SIG-M5 treated with dmso at 0.1 percent for 504 hours (cell line): ENCODE measurements at regions not wholly inside any gene's neighbourhood (a gene's known extent, or its start where the extent isn't known, plus 50 kb on each side); places are given as distances from the start of the nearest gene placed in this dataset.

Source experiments
- DNase-seq: peaks from one replicate; lab custom pipeline; 2025; ENCODE audit not compliant: unreplicated experiment; lab: John Stamatoyannopoulos, UW

- no peak for DNase-seq
Observed at GRCh38 chr3:144141074-144141473, 169.5 kb downstream of the DIPK2A start.

GRCh38 chr3:144141496-144141895 is 169.9 kb downstream of the DIPK2A start:
- DNase-seq = no peak

DNA sequence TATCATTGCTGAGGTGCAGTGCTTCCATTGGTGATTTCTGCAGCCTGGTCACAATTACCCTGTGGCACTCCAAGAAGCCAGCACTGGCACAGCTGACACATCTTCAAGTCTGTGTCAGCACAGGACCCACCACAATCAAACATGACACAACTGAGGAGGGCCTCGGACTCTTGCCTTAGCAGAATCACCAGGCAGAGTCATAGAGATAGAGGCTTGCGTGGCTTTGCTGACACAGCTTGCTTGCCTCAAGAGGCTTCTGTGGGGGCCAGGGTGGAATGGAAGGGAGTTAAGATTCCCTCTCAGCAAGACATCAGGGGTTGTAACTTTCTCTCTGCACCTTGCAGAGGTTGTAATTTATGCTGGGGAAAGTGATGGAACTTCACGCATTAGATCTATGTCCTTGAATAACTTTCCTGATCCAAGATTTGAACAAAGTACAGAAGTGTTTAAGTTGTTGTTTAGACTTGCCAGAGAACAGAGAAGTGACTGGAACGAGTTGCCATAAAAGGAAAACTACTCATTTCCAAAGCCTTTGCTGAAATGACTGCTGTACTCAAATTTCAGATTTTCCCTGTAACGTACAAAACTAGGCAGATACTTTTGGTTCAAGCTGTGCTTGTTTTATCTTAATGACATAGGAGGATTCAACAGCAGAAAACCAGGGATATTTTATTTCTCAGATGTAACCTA is 170.7 kb downstream of the DIPK2A start:
- DNase-seq = no peak

- no peak for DNase-seq
Observed at GRCh38 chr3:144148356-144148755, 176.7 kb downstream of the DIPK2A start.

DNA sequence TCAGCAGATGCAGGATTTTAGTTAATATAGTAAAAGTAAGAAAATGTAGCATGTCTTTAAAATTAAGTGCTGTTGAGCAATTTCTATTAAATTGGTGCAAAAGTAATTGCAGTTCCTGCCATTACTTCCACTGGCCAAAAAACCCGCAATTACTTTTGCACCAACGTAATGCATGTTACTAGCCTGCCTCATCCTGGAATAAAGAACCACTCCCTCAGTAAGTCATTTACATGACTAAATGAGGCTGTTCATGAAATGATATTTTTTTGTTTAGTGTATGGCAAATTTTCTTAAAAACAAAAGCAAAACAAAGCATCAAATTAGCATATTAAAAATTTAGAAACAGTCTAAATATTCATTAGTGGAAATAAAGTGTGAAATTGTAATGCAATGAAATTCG is 180.4 kb downstream of the DIPK2A start:
- DNase-seq = no peak

GRCh38 chr3:144160627-144161026 is 189.0 kb downstream of the DIPK2A start:
- DNase-seq = no peak

GRCh38 chr3:144162042-144162441 is 190.4 kb downstream of the DIPK2A start:
- peak; percentile 23 for DNase-seq

GRCh38 chr3:144164352-144164751 is 192.7 kb downstream of the DIPK2A start:
- no peak for DNase-seq

DNA sequence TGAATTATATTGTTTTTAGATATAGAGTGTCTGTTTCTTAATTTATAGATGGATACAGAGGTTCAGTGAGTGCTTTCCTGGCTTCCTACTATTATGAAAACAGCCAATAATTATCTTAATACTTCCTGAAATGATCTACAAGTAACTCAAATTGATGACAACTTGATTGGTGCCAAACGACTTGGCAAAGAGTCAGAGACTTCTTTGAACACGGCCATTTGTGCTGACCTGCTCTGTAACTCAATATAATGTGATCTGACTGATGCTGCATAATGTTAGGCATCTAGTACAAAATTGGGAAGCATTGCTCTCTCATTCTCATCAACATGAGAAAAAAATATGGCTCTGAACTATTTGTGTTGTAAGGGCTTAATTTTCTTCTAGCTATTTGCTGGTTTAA is 193.9 kb downstream of the DIPK2A start:
- no peak for DNase-seq

DNA sequence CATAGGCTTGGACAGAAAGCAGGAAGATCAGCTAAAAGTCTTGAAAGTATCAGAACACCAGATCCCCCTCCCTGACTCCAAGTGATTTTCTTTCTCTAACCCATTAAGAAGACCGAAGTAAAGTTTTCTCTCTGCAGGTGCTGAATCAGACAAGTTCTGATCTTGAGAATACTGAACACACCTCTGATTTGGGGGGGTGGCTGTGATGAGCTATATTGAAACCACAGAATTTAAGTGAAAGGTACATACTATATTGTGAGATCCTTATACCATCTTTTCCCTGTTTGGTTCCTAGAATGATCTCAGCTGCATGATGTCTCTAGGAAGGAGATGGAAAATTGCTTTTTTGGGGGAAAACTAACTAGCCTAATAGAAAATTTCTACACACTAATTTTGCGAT is 196.0 kb downstream of the DIPK2A start:
- DNase-seq = no peak

DNA sequence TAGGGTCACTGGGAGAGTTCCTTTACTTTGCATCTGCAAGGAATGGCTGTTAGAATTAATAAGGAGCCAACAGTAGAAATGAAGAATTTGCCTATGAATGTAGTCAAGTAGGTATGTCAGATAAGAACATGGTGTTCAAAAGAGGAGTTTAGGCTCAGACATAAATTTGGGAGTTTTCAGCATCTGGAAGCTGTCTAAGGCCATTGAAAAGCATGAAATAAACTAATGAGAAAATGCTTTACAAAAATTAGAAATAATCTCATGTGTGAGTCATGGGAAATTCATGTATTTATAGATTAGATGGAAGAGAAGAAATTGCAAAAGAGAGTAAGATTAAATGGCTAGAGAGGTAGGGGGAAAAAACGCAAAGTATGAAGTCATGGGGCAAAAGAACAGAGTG is 201.9 kb downstream of the DIPK2A start:
- DNase-seq = no peak

DNA sequence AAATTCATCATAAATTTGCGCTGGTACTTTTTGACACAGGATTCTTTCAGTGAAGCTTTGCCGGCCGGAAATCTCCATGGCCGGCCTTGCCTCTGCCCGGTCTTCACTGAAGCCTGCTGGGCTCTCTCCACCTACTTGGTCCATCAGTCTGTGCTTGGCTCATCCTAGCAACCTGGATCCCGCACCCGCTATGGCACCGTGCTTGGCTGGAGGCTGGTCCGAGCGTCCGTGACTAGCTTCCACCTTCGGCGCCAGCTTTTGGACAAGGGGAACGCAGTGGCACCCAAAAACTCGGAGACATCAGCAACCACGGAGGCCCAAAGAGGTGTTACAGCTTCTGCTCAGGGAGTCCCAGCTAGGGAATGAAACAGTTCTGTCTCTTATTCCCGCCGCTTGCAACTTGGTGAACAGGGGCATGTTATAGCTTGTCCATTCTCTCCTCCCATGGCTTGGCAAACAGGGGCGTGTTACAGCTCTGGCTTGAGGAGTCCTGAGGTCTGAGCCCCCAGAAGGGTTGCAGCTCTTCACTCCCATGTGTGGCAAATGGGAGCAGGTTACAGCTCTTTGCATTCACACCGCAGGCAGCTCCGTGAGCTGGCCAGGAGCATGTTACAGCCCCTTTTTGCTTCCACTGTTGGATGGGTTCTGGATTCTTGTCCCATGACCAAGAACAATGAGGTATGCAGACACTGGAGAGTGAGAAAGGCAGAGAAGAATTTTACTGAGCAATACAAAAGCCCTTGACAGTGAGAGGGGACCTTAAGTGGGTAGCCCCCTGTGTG is 204.2 kb downstream of the DIPK2A start:
- no peak for DNase-seq

DNA sequence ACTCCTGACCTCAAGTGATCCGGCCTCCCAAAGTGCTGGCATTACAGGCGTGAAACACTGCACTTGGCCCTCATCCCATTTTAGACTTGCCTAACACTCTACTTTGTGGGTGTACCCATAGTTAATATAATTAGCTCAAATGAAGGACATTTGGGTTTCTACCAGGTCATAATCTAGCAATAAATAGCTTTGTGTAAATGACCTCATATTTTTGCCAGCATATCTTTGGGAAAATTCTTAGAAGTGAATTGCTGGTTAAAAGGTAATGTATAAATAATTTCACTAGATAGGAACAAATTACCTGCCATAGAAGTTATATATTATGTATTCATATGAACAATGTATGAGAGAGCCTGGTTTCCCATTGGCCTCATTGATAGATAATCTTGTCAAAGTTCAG is 206.0 kb downstream of the DIPK2A start:
- no peak for DNase-seq

DNA sequence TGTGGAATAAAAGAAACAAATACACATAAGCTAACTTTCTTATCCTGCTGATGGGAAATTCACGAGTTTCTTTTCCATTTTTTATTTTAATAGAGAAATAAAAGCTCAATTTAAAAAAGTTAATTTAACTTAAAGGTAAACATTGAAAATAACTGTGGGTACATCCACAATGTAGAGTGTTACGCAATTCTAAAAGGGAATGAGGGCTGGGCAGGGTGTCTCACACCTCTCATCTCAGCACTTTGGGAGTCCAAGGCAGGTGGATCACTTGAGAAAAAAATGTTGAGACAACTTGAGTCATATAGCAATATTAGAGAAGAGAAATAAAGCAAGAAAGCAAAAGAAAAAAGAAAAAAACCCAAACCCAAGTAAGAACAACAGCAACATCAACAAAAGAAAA is 207.0 kb downstream of the DIPK2A start:
- DNase-seq = no peak

DNA sequence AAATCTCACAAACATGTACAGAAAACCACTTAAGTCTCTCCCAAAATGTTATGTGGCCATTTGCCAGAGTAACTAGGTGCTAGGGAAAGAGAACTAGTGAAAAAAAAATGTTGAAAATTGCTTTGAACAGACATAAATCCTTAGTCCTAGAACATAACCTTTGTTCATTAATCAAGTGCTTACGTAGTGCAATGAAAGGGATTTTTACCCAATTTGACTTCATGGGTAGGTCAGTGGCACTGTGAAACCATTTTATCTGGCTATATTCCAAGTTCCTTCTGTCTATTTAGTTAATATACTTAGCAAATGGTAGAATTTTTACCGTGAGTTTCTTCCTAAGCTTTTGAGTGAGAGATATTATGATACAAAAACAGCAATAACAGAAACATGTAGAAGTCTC is 209.4 kb downstream of the DIPK2A start:
- DNase-seq = no peak

DNA sequence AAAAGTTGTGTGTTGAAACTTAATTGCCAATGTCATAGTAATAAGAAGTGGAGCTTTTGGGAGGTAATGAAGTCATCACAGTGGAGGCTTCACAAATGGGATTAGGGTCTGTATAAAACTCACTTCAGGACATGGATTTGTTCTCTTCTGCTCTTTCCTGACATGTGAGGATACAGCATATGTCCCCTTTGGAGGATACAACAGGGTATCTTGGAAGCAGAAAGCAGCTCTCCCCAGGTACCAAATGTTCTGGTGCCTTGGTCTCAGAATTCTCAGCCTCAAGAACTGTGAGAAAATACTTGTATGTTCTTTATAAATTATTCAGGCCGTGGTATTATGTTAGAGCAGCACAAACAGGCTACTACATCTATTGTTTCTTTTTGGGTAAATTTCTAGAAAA is 210.9 kb downstream of the DIPK2A start:
- no peak for DNase-seq

DNA sequence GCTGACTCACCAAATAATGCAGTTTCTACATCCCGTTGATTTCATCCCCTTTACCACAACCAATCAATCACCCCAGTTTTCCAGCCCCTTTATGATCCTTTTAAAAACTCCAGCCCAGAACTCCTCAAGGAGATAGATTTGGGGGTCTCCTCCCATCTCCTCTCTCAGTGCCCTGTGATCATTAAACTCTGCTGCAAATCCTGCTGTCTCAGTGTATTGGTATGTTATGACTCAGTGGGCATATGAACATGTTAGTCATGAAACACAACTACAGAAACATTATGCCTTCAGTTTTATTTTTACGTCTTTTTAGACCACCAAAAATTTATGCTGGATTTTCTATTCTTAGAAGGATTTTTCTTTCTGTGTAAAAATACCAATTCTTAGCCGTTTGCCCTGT is 213.7 kb downstream of the DIPK2A start:
- DNase-seq = no peak

GRCh38 chr3:144187531-144188210 is 216.0 kb downstream of the DIPK2A start:
- DNase-seq = no peak

GRCh38 chr3:144189044-144189443 is 217.4 kb downstream of the DIPK2A start:
- no peak for DNase-seq

- DNase-seq = no peak
Observed at GRCh38 chr3:144197116-144197515, 225.5 kb downstream of the DIPK2A start.

DNA sequence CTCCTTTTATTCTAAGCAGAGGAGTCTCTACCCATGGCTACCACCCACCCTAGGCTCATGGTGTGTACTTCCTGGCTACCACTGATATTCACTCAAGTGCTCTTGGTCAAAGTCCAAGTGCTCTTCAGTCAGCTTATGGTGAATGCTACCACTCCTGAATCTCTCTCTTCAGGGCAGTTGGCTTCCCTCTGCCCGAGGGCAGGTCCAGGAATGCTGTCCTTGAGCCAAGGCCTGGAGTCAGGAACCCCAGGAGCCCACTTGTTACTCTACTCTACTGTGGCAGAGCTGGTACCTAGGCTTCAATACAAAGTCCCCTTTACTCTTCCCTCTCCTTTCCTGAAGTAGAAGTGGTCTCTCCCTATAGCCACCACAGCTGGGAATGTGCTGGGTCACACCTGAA is 226.0 kb downstream of the DIPK2A start:
- no peak for DNase-seq

- no peak for DNase-seq
Observed at GRCh38 chr3:144200004-144200403, 228.4 kb downstream of the DIPK2A start.
